MCF 10A (cell line): ENCODE measurements at regions not wholly inside any gene's neighbourhood (a gene's known extent, or its start where the extent isn't known, plus 50 kb on each side); places are given as distances from the start of the nearest gene placed in this dataset.

ENCODE experiments used
- BruUV-seq: library from RNA; stranded (reverse); fragments of 400-500 nt; replicated peaks from 2 replicates; lab custom pipeline; 2021; lab: Mats Ljungman, UMichigan
- CTCF ChIA-PET: fragments of 300-600 bp; sonication (Branson Sonifier 250); formaldehyde crosslinking; extraction: SDS; loops from one replicate; lab custom pipeline; 2021; ENCODE audit warnings: antibody characterized with exemption, inconsistent platforms; lab: Yijun Ruan, JAX
- POLR2A ChIA-PET: fragments of 300-600, 350-650 bp; sonication (Branson Sonifier 250); formaldehyde crosslinking; extraction: SDS; loops from one replicate; lab custom pipeline; 2020; ENCODE audit warnings: antibody characterized with exemption, inconsistent platforms; lab: Yijun Ruan, JAX
- DNase-seq: peaks from one replicate; pipeline ENCODE4 v3.0.0-alpha.2; 2018; ENCODE audit not compliant: unreplicated experiment
- H3K27ac Mint-ChIP-seq: one replicate; pipeline ENCODE4 v1.8.0; 2022; ENCODE audit warnings: mild to moderate bottlenecking, low read depth, mixed read lengths; ENCODE audit not compliant: unreplicated experiment
- H3K27me3 Mint-ChIP-seq: one replicate; pipeline ENCODE4 v1.8.0; 2022; ENCODE audit warnings: mixed read lengths; ENCODE audit not compliant: insufficient read depth, unreplicated experiment
- H3K36me3 Mint-ChIP-seq: one replicate; pipeline ENCODE4 v1.8.0; 2022; ENCODE audit warnings: mild to moderate bottlenecking, moderate library complexity, mixed read lengths; ENCODE audit not compliant: insufficient read depth, unreplicated experiment
- H3K4me1 Mint-ChIP-seq: one replicate; pipeline ENCODE4 v1.8.0; 2022; ENCODE audit warnings: mixed read lengths; ENCODE audit not compliant: insufficient read depth, unreplicated experiment
- H3K4me3 Mint-ChIP-seq: one replicate; pipeline ENCODE4 v1.8.0; 2022; ENCODE audit warnings: mild to moderate bottlenecking, moderate library complexity, mixed read lengths; ENCODE audit not compliant: unreplicated experiment
- H3K9me3 Mint-ChIP-seq: one replicate; pipeline ENCODE4 v1.8.0; 2022; ENCODE audit warnings: mixed read lengths; ENCODE audit not compliant: unreplicated experiment
- intact Hi-C: fragments of 100-400 bp; cut with micrococcal nuclease; formaldehyde crosslinking; loops from 2 replicates; pipeline ENCODE4 v1.14.1; 2022
- TF ChIP-seq, protein P1 (sequence below): fragments of 200-600 bp; IDR thresholded peaks from one replicate; pipeline ENCODE4 v1.8.0; 2022; ENCODE audit warnings: antibody characterized with exemption, mild to moderate bottlenecking; ENCODE audit not compliant: unreplicated experiment

DNA sequence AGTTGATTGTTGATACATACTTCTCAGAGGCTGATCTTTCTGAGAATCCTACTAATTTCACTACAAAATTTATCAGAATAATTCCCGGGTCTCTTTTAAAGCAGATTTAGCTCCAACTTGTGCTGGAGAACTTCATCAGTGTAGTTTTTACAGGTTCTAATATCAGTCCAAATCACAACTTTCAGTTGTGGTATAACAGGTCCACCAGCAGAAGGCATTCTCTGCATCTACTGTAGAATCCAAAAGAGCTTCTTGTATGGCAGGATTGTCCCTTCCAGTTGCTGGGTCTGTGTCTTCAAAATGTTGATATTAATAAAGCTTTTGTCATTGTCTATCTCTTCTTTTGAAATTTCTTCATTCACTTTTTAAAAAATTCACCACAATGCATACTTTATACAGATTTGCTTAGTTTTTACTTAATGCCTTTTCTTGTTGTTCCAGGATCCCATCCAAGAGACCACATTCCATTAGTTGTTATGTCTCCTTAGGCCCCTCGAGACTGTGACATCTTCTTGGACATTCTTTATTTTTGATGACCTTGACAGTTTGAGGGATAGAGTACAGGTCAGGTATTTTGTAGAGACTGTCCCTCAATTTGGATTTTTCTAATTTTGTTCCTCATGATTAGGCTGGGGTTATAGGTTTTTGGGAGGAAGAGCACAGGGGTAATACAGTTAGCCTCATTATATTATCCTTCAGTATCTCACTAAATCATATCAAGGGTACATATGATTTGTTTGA lies 490.5 kb upstream of the MEX3C start:
- ChIA-PET CTCF (interaction anchor here (0.6 to 0.7 kb wide), 3 partner anchors 12 to 1225 kb away, joined by 3 to 4 read pairs (median 4); partner anchors contain the start of gene DCC), POLR2A (no interaction called here)
- Mint-ChIP-seq H3K4me3 (no peak overlapping the region), H3K4me1 (no peaks in the 10 kb centered on the region), H3K9me3 (no peaks in the 10 kb centered on the region), H3K36me3 (no peaks in the 10 kb centered on the region), H3K27ac (no peak overlapping the region), H3K27me3 (peaks cover 56% of the 10 kb centered on the region)
- TF ChIP-seq, protein P1, sequence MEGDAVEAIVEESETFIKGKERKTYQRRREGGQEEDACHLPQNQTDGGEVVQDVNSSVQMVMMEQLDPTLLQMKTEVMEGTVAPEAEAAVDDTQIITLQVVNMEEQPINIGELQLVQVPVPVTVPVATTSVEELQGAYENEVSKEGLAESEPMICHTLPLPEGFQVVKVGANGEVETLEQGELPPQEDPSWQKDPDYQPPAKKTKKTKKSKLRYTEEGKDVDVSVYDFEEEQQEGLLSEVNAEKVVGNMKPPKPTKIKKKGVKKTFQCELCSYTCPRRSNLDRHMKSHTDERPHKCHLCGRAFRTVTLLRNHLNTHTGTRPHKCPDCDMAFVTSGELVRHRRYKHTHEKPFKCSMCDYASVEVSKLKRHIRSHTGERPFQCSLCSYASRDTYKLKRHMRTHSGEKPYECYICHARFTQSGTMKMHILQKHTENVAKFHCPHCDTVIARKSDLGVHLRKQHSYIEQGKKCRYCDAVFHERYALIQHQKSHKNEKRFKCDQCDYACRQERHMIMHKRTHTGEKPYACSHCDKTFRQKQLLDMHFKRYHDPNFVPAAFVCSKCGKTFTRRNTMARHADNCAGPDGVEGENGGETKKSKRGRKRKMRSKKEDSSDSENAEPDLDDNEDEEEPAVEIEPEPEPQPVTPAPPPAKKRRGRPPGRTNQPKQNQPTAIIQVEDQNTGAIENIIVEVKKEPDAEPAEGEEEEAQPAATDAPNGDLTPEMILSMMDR: no peak
- intact Hi-C loops: loop anchor here (5.0 kb wide), 1 partner anchor 599 kb away; no protein-coding TSS in a partner anchor
- no TSS peak for BruUV-seq
- no peak for DNase-seq

DNA sequence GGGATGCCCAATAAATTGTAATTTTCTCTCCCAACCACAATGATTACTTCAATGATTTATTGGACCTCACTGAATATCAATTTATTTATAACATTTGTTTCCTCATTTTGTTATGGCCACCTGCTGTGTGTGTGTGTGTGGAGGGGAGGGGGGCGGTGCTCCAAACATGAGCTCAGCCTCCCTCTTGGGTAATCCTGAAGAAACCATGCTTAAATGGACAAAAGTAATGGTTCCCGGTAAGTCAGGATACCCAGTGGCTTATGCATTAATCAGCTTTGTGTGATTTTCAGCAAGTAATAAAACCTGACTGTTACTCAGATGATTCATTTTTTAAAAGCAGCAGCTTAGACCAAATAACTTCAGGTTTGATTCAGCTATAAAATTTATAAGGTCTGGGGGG lies 495.1 kb upstream of the MEX3C start:
- CTCF ChIA-PET: interaction anchor here (1.3 kb wide), 2 partner anchors 24 to 71 kb away, joined by 3 to 4 read pairs; no protein-coding TSS in a partner anchor

DNA sequence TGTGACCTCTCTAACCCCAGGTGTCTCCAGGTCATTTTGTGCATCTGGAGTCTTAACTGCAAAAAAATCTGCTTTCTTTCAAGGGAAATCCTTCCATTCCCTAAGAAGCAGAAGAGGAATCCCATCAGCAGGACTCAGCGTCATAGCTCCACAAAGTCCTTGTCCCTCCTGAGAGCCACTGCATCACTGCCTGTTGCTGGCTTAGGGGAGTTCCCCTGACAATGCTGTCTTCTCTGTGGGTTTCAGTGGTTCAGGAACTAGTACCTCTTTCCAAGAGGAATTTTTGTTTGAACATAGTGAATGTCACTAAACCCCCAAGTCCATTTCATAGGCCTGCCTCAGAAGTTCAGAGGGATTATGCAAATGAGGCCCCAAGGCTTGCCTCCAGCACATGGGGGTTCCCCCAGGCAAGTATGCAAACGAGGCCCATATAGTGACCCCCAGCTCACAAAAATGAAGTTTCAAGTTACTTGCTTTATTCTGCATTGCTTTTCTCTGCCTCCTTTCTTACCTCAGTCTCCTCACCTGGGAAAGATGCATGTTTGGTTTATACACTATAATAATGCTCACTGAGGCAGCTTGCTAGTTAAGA lies 513.9 kb upstream of the MEX3C start:
- no peaks in the 10 kb centered on the region for H3K4me1 Mint-ChIP-seq
- no TSS peak for BruUV-seq
- H3K27ac Mint-ChIP-seq: no peak overlapping the region
- H3K27me3 Mint-ChIP-seq: no peaks in the 10 kb centered on the region
- H3K9me3 Mint-ChIP-seq: peaks cover 19% of the 10 kb centered on the region
- no peak for DNase-seq
- ChIA-PET CTCF (interaction anchor here (0.6 to 0.7 kb wide), 3 partner anchors 10 to 1025 kb away, joined by 3 to 5 read pairs (median 4); no protein-coding TSS in a partner anchor), POLR2A (interaction anchor here (0.6 kb wide), 1 partner anchor 743 kb away, joined by 4 read pairs; no protein-coding TSS in a partner anchor)
- intact Hi-C loops: no loop called here
- no peak overlapping the region for H3K4me3 Mint-ChIP-seq
- H3K36me3 Mint-ChIP-seq: no peaks in the 10 kb centered on the region
- TF ChIP-seq, protein P1: no peak

More for the DNA sequence above, 495.1 kb upstream of the MEX3C start:
- Mint-ChIP-seq H3K27ac (no peak overlapping the region), H3K27me3 (peaks cover 18% of the 10 kb centered on the region), H3K4me1 (no peaks in the 10 kb centered on the region), H3K9me3 (peaks cover 4% of the 10 kb centered on the region), H3K4me3 (no peak overlapping the region), H3K36me3 (no peaks in the 10 kb centered on the region)
- TF ChIP-seq, protein P1: no peak
- no TSS peak for BruUV-seq
- no peak for DNase-seq
- POLR2A ChIA-PET: no interaction called here
- intact Hi-C loops: no loop called here

DNA sequence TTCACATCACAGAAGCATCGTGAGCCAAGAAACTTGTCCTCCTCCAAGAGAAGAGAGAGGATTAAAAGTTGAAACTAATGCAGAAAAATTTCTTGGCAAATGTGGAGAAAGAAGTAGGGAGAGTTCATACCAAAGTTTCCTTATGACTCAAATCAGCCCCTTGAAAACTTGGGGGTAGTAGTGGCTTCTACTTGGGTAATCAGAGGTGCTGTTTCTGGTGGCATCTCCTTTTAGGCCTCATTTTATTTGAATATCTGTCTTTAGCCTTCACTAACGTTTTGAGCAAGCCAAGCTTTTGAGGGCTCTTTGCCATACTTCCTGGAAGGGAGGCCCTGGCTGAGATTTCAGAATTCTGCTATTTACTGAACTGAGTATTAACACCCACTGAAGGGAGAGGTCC lies 515.3 kb upstream of the MEX3C start:
- H3K36me3 Mint-ChIP-seq: no peaks in the 10 kb centered on the region
- no peak for DNase-seq
- no peaks in the 10 kb centered on the region for H3K4me1 Mint-ChIP-seq
- no peak overlapping the region for H3K4me3 Mint-ChIP-seq
- no TSS peak for BruUV-seq
- CTCF ChIA-PET: interaction anchor here (0.5 to 0.9 kb wide), 2 partner anchors 551 to 1195 kb away, joined by 3 read pairs; no protein-coding TSS in a partner anchor
- no peak overlapping the region for H3K27ac Mint-ChIP-seq
- intact Hi-C loops: no loop called here
- no peaks in the 10 kb centered on the region for H3K27me3 Mint-ChIP-seq
- POLR2A ChIA-PET: no interaction called here
- TF ChIP-seq, protein P1: no peak
- H3K9me3 Mint-ChIP-seq: peaks cover 5% of the 10 kb centered on the region
